H1 (cell line): ENCODE measurements at regions not wholly inside any gene's neighbourhood (a gene's known extent, or its start where the extent isn't known, plus 50 kb on each side); places are given as distances from the start of the nearest gene placed in this dataset.

Experiments
- CTCF ChIP-seq, 3 experiments: IDR thresholded peaks; 1 replicate in 2 of 3; 2 replicates in 1 of 3; pipeline versions ENCODE4 v1.5.1 to v1.6.1; 2011; ENCODE audit warnings: low read length in 3 of 3, mild to moderate bottlenecking in 3 of 3, inconsistent platforms in 2 of 3, low read depth in 1 of 3, moderate library complexity in 1 of 3; ENCODE audit not compliant: insufficient read depth in 1 of 3; ENCODE audit errors: control extremely low read depth in 1 of 3
- EZH2 ChIP-seq: fragments of 200-600 bp; sonication (generic); IDR thresholded peaks from 2 replicates; pipeline ENCODE4 v1.7.1; 2012; ENCODE audit warnings: low read depth, mild to moderate bottlenecking, moderate library complexity, low read length, inconsistent platforms; ENCODE audit not compliant: severe bottlenecking
- FOSL1 ChIP-seq: IDR thresholded peaks from 2 replicates; pipeline ENCODE4 v1.6.1; 2011; ENCODE audit warnings: mild to moderate bottlenecking, low read depth, low read length, moderate library complexity; ENCODE audit not compliant: insufficient read depth
- GABPA ChIP-seq: IDR thresholded peaks from 2 replicates; pipeline ENCODE4 v1.6.1; 2011; ENCODE audit warnings: mild to moderate bottlenecking, low read length, moderate library complexity, borderline replicate concordance; ENCODE audit not compliant: insufficient read depth
- MAX ChIP-seq: IDR thresholded peaks from 2 replicates; pipeline ENCODE4 v1.6.1; 2012; ENCODE audit warnings: inconsistent platforms
- PHF8 ChIP-seq: fragments of 200-600 bp; sonication (generic); conservative IDR thresholded peaks from 2 replicates; pipeline ENCODE4 v1.7.1; 2012; ENCODE audit warnings: low read depth, mild to moderate bottlenecking, inconsistent platforms, low read length, moderate library complexity
- POLR2A ChIP-seq, 2 experiments: IDR thresholded peaks; 1 replicate in 1 of 2; 2 replicates in 1 of 2; pipeline ENCODE4 v1.6.1; 2011; ENCODE audit warnings: low read depth in 2 of 2, low read length in 2 of 2, mild to moderate bottlenecking in 2 of 2; ENCODE audit errors: control extremely low read depth in 1 of 2
- RNF2 ChIP-seq: fragments of 200-900, 300-1000 bp; sonication (generic); IDR thresholded peaks from 2 replicates; pipeline ENCODE4 v1.7.1; 2016; ENCODE audit warnings: borderline replicate concordance, low read depth, mild to moderate bottlenecking, antibody characterized with exemption, low read length; ENCODE audit not compliant: poor library complexity, severe bottlenecking; ENCODE audit errors: missing control alignments
- YY1 ChIP-seq: IDR thresholded peaks from 2 replicates; pipeline ENCODE4 v1.6.1; 2011; ENCODE audit warnings: low read depth, mild to moderate bottlenecking, low read length

GRCh38 chr10:6637053-6637452 is 57.0 kb upstream of the PRKCQ start:
- TF ChIP-seq CTCF (IDR thresholded peaks at IDR 0.05; ENCODE audit: control extremely low read depth in 1 of 3, insufficient read depth in 1 of 3, low read depth in 1 of 3, low read length in 3 of 3) (no peak), RNF2 (no peak), MAX (no peak), YY1 (no peak), EZH2 (no peak), POLR2A (IDR thresholded peaks at IDR 0.05; ENCODE audit: control extremely low read depth in 1 of 2, low read depth in 2 of 2, low read length in 2 of 2) (no peak), PHF8 (no peak), GABPA (no peak), FOSL1 (no peak)
